PC-3 (cell line): ENCODE measurements at regions not wholly inside any gene's neighbourhood (a gene's known extent, or its start where the extent isn't known, plus 50 kb on each side); places are given as distances from the start of the nearest gene placed in this dataset.

ENCODE experiments used
- ATAC-seq: fragments of 200-7000 bp; cut with Tn5 transposase; 2 replicates; pipeline ENCODE4 v1.9.1; 2020; ENCODE audit warnings: mild to moderate bottlenecking, moderate library complexity
- BruUV-seq: library from RNA; stranded (reverse); fragments of 400-500 nt; replicated peaks from 2 replicates; lab custom pipeline; 2021; lab: Mats Ljungman, UMichigan
- CTCF ChIA-PET: fragments of 300-600 bp; sonication (Branson Sonifier 250); formaldehyde crosslinking; loops from one replicate; lab custom pipeline; 2022; ENCODE audit warnings: antibody characterized with exemption; lab: Charles Lee
- POLR2A ChIA-PET: fragments of 300-600 bp; sonication (Branson Sonifier 250); formaldehyde crosslinking; loops from one replicate; lab custom pipeline; 2022; ENCODE audit warnings: antibody characterized with exemption; ENCODE audit not compliant: unreplicated experiment; lab: Charles Lee
- DNase-seq: peaks from one replicate; pipeline ENCODE4 v3.0.0-alpha.2; 2015
- H2AFZ ChIP-seq: fragments of 300-600 bp; sonication (generic); 2 replicates; pipeline ENCODE4 v1.6.0; 2016; ENCODE audit warnings: antibody characterized with exemption, low read length
- H3F3A ChIP-seq: fragments of 300-600 bp; sonication (generic); one replicate; pipeline ENCODE4 v1.6.0; 2017; ENCODE audit warnings: antibody characterized with exemption, low read length, control low read depth, mild to moderate bottlenecking; ENCODE audit not compliant: unreplicated experiment
- H3K27ac ChIP-seq: fragments of 300-600 bp; sonication (generic); 2 replicates; pipeline ENCODE4 v1.5.1; 2016; ENCODE audit warnings: mild to moderate bottlenecking, low read length
- H3K27me3 ChIP-seq: fragments of 300-600 bp; sonication (generic); 2 replicates; pipeline ENCODE4 v1.6.1; 2016; ENCODE audit warnings: low read length, mixed read lengths
- H3K36me3 ChIP-seq: fragments of 300-600 bp; sonication (generic); 2 replicates; pipeline ENCODE4 v1.6.1; 2016; ENCODE audit warnings: low read depth, mixed run types, low read length, mixed read lengths
- H3K4me1 ChIP-seq: fragments of 300-600 bp; sonication (generic); 2 replicates; pipeline ENCODE4 v1.5.1; 2016; ENCODE audit warnings: low read length; ENCODE audit not compliant: insufficient read depth
- H3K4me2 ChIP-seq: fragments of 300-600 bp; sonication (generic); 2 replicates; pipeline ENCODE4 v1.6.0; 2016; ENCODE audit warnings: low read length
- H3K4me3 ChIP-seq: fragments of 300-600 bp; sonication (generic); 2 replicates; pipeline ENCODE4 v1.5.1; 2016; ENCODE audit warnings: mild to moderate bottlenecking, low read length, mixed read lengths
- H3K79me2 ChIP-seq: fragments of 300-600 bp; sonication (generic); 2 replicates; pipeline ENCODE4 v1.6.1; 2017; ENCODE audit warnings: low read length, mixed read lengths
- H3K9ac ChIP-seq: fragments of 300-600 bp; sonication (generic); 2 replicates; pipeline ENCODE4 v1.6.0; 2016; ENCODE audit warnings: mild to moderate bottlenecking, low read length
- H3K9me2 ChIP-seq: fragments of 300-600 bp; sonication (generic); replicated peaks from 2 replicates; pipeline ENCODE4 v1.6.1; 2016; ENCODE audit warnings: mixed run types, low read length, mixed read lengths
- H3K9me3 ChIP-seq: fragments of 300-600 bp; sonication (generic); 2 replicates; pipeline ENCODE4 v1.6.1; 2016; ENCODE audit warnings: low read length, mixed read lengths
- H4K20me1 ChIP-seq: fragments of 300-600 bp; sonication (generic); 2 replicates; pipeline ENCODE4 v1.6.1; 2016; ENCODE audit warnings: low read length, mixed read lengths
- CTCF ChIP-seq: fragments of 300-600 bp; sonication (generic); conservative IDR thresholded peaks from 2 replicates; pipeline ENCODE4 v1.5.1; 2017; ENCODE audit warnings: antibody characterized with exemption, low read depth, mild to moderate bottlenecking, low read length
- EZH2 ChIP-seq: fragments of 300-600 bp; sonication (generic); IDR thresholded peaks from one replicate; pipeline ENCODE4 v1.6.1; 2017; ENCODE audit warnings: antibody characterized with exemption, mild to moderate bottlenecking, low read length; ENCODE audit not compliant: unreplicated experiment
- EZH2phosphoT487 ChIP-seq: fragments of 300-600 bp; sonication (generic); IDR thresholded peaks from 2 replicates; pipeline ENCODE4 v1.6.1; 2018; ENCODE audit warnings: mild to moderate bottlenecking, antibody characterized with exemption, low read length, borderline replicate concordance
- intact Hi-C: fragments of 100-400 bp; cut with micrococcal nuclease; formaldehyde crosslinking; loops from 2 replicates; pipeline ENCODE4 v1.9.0; 2023

- POLR2A ChIA-PET, result no interaction called here
- intact Hi-C loops, result no loop called here
- CTCF ChIA-PET, result no interaction called here
These were observed 102.9 kb downstream of the PFKFB3 start for GRCh38 chr10:6305401-6306321.

GRCh38 chr10:6306917-6307316 lies 104.2 kb downstream of the PFKFB3 start:
- intact Hi-C loops, result no loop called here
- Histone ChIP-seq H2AFZ (no peak overlapping the region), H3K4me1 (no peaks in the 10 kb centered on the region), H3K9me3 (no peaks in the 10 kb centered on the region), H3K27ac (no peak overlapping the region), H3K4me2 (no peak overlapping the region), H3K79me2 (no peaks in the 10 kb centered on the region), H4K20me1 (no peaks in the 10 kb centered on the region), H3K36me3 (no peaks in the 10 kb centered on the region), H3K27me3 (no peaks in the 10 kb centered on the region), H3K4me3 (no peak overlapping the region), H3K9me2 (no peaks in the 10 kb centered on the region), H3K9ac (no peak overlapping the region), H3F3A (no peaks in the 10 kb centered on the region)
- TF ChIP-seq EZH2phosphoT487, result no peak
- TF ChIP-seq EZH2, result no peak
- TF ChIP-seq CTCF, result no peak
- CTCF ChIA-PET, result no interaction called here
- DNase-seq (no peak), ATAC-seq (no peak)
- BruUV-seq, result no TSS peak
- POLR2A ChIA-PET, result no interaction called here

More at GRCh38 chr10:6305401-6306321, 102.9 kb downstream of the PFKFB3 start:
- H3F3A ChIP-seq, result no peaks in the 10 kb centered on the region
- no peaks in the 10 kb centered on the region for H3K27me3 ChIP-seq
- H3K27ac ChIP-seq, result no peak overlapping the region
- no peak for ATAC-seq
- no peak for DNase-seq
- H3K9me3 ChIP-seq, result no peaks in the 10 kb centered on the region
- H3K79me2 ChIP-seq, result no peaks in the 10 kb centered on the region
- TF ChIP-seq EZH2, result no peak
- TF ChIP-seq CTCF, result no peak
- TF ChIP-seq EZH2phosphoT487, result no peak
- no peak overlapping the region for H2AFZ ChIP-seq
- H3K4me2 ChIP-seq, result no peak overlapping the region
- no peaks in the 10 kb centered on the region for H4K20me1 ChIP-seq
- H3K9me2 ChIP-seq, result no peaks in the 10 kb centered on the region
- no peak overlapping the region for H3K4me3 ChIP-seq
- no peak overlapping the region for H3K9ac ChIP-seq
- no TSS peak for BruUV-seq
- H3K4me1 ChIP-seq, result peaks cover 9% of the 10 kb centered on the region
- H3K36me3 ChIP-seq, result no peaks in the 10 kb centered on the region

GRCh38 chr10:6309816-6310215 lies 107.1 kb downstream of the PFKFB3 start:
- H3K4me2 ChIP-seq, result no peak overlapping the region
- POLR2A ChIA-PET, result no interaction called here
- no peak overlapping the region for H3K27ac ChIP-seq
- BruUV-seq, result no TSS peak
- no peak overlapping the region for H3K9ac ChIP-seq
- H3K9me3 ChIP-seq, result no peaks in the 10 kb centered on the region
- H3K36me3 ChIP-seq, result no peaks in the 10 kb centered on the region
- TF ChIP-seq EZH2phosphoT487, result no peak
- TF ChIP-seq EZH2, result no peak
- no peak for TF ChIP-seq CTCF
- H3K4me1 ChIP-seq, result peaks cover 13% of the 10 kb centered on the region
- H3F3A ChIP-seq, result no peaks in the 10 kb centered on the region
- H3K27me3 ChIP-seq, result no peaks in the 10 kb centered on the region
- H2AFZ ChIP-seq, result no peak overlapping the region
- no peaks in the 10 kb centered on the region for H4K20me1 ChIP-seq
- CTCF ChIA-PET, result interaction anchor here (0.6 kb wide), 1 partner anchor 10 kb away, joined by 6 read pairs; no protein-coding TSS in a partner anchor
- DNase-seq, result no peak
- H3K4me3 ChIP-seq, result no peak overlapping the region
- H3K9me2 ChIP-seq, result no peaks in the 10 kb centered on the region
- intact Hi-C loops, result no loop called here
- H3K79me2 ChIP-seq, result no peaks in the 10 kb centered on the region
- no peak for ATAC-seq
